A549 (cell line): ENCODE measurements at regions not wholly inside any gene's neighbourhood (a gene's known extent, or its start where the extent isn't known, plus 50 kb on each side); places are given as distances from the start of the nearest gene placed in this dataset.

Experiments used
- ATAC-seq, 2 experiments: fragments of 200-7000 bp in 1 of 2; fragments of >200 bp in 1 of 2; cut with Nextera tagmentation in 1 of 2; cut with Tn5 transposase in 1 of 2; 3 replicates each; pipeline versions ENCODE4 v1.8.0 to v1.9.1; 2018 to 2020; ENCODE audit warnings: mild to moderate bottlenecking in 1 of 2, moderate library complexity in 1 of 2
- CTCF ChIA-PET: fragments of 300-600 bp; sonication (Branson Sonifier 250); formaldehyde crosslinking; extraction: SDS; loops from one replicate; lab custom pipeline; 2021; ENCODE audit warnings: antibody characterized with exemption, inconsistent platforms; lab: Yijun Ruan, JAX
- POLR2A ChIA-PET: fragments of 350-600 bp; formaldehyde crosslinking; extraction: SDS; loops from one replicate; lab custom pipeline; 2021; ENCODE audit warnings: antibody characterized with exemption, inconsistent platforms; lab: Yijun Ruan, JAX
- DNase-seq, 2 experiments: peaks; one replicate each; pipeline versions ENCODE4 v3.0.0 to v3.0.0-alpha.2; 2011 to 2016; ENCODE audit warnings: low read depth in 1 of 2, low spot score in 1 of 2
- FAIRE-seq: peaks from 2 replicates; lab custom pipeline; 2011; peaks lifted over from hg19 to GRCh38; lab: Jason Lieb, UNC
- H3K27ac ChIP-seq, 2 experiments: fragments of >200 bp; sonication (Bioruptor Twin); formaldehyde crosslinking; 3 replicates each; pipeline ENCODE4 v1.5.1; 2016 to 2017
- H3K4me1 ChIP-seq: fragments of >200 bp; sonication (Bioruptor Twin); formaldehyde crosslinking; 3 replicates; pipeline ENCODE4 v1.6.1; 2016
- H3K4me2 ChIP-seq: fragments of >200 bp; sonication (Bioruptor Twin); formaldehyde crosslinking; 3 replicates; pipeline ENCODE4 v1.6.1; 2016
- H3K4me3 ChIP-seq: fragments of >200 bp; sonication (Bioruptor Twin); formaldehyde crosslinking; 3 replicates; pipeline ENCODE4 v1.5.1; 2016
- H3K9me3 ChIP-seq: fragments of >200 bp; sonication (Bioruptor Twin); formaldehyde crosslinking; 3 replicates; pipeline ENCODE4 v1.6.1; 2016
- BHLHE40 ChIP-seq: IDR thresholded peaks from 2 replicates; pipeline ENCODE4 v1.6.1; 2012; ENCODE audit warnings: low read depth, low read length, inconsistent platforms
- CBX2 ChIP-seq: fragments of 200-600 bp; sonication (generic); IDR thresholded peaks from 2 replicates; pipeline ENCODE4 v1.6.1; 2016; ENCODE audit warnings: low read depth, mild to moderate bottlenecking, borderline replicate concordance
- EP300 ChIP-seq, 2 experiments: fragments of >200 bp; sonication (Bioruptor Twin); formaldehyde crosslinking; IDR thresholded peaks; 2 replicates in 1 of 2; 3 replicates in 1 of 2; pipeline ENCODE4 v1.6.1; 2016 to 2017
- GATA3 ChIP-seq: IDR thresholded peaks from 2 replicates; pipeline ENCODE4 v1.6.1; 2012; ENCODE audit warnings: borderline replicate concordance
- JUN ChIP-seq, 2 experiments: fragments of >200 bp; sonication (Bioruptor Twin); formaldehyde crosslinking; IDR thresholded peaks; 2 replicates in 1 of 2; 3 replicates in 1 of 2; pipeline ENCODE4 v1.6.1; 2016 to 2017
- JUNB ChIP-seq: fragments of >200 bp; sonication (Bioruptor Twin); formaldehyde crosslinking; IDR thresholded peaks from 2 replicates; pipeline ENCODE4 v1.6.1; 2016
- NR3C1 ChIP-seq: fragments of >200 bp; sonication (Bioruptor Twin); formaldehyde crosslinking; IDR thresholded peaks from 3 replicates; pipeline ENCODE4 v1.6.1; 2017
- PHF8 ChIP-seq: fragments of 200-600 bp; sonication (generic); IDR thresholded peaks from 2 replicates; pipeline ENCODE4 v1.6.1; 2016; ENCODE audit warnings: low read depth, mild to moderate bottlenecking, antibody characterized with exemption, moderate library complexity, borderline replicate concordance
- POLR2A ChIP-seq: IDR thresholded peaks from 2 replicates; pipeline ENCODE4 v1.6.1; 2012; ENCODE audit warnings: mild to moderate bottlenecking, low read length
- RAD21 ChIP-seq, 2 experiments: fragments of >200 bp in 1 of 2; sonication (Bioruptor Twin) in 1 of 2; formaldehyde crosslinking in 1 of 2; IDR thresholded peaks in 1 of 2; conservative IDR thresholded peaks in 1 of 2; 2 replicates in 1 of 2; 3 replicates in 1 of 2; pipeline ENCODE4 v1.6.1; 2012 to 2018; ENCODE audit warnings: inconsistent platforms in 1 of 2
- RCOR1 ChIP-seq: fragments of 150-350 bp; IDR thresholded peaks from 2 replicates; pipeline ENCODE4 v1.6.1; 2014; ENCODE audit warnings: antibody characterized with exemption, low read length, low read depth
- ZSCAN20 ChIP-seq: fragments of 250-450 bp; sonication (Bioruptor Pico); IDR thresholded peaks from 2 replicates; pipeline ENCODE4 v1.8.0; 2022; ENCODE audit warnings: mild to moderate bottlenecking, moderate library complexity
- WGBS: methylation state at CpG from one replicate; pipeline ENCODE4 v1.1.6; 2017; ENCODE audit errors: missing lambda C conversion rate; 5-methylcytosine and 5-hydroxymethylcytosine counted together
- TF ChIP-seq, protein P1 (sequence below): fragments of 250-450 bp; sonication (Bioruptor Pico); IDR thresholded peaks from 2 replicates; pipeline ENCODE4 v1.5.0; 2020; ENCODE audit warnings: low read depth, mild to moderate bottlenecking, moderate library complexity
- TF ChIP-seq, protein P2 (sequence below): fragments of 450-650 bp; IDR thresholded peaks from 2 replicates; pipeline ENCODE4 v1.6.1; 2014; ENCODE audit warnings: antibody characterized with exemption
- TF ChIP-seq, protein P3 (sequence below): fragments of 200-600 bp; sonication (generic); IDR thresholded peaks from 2 replicates; pipeline ENCODE4 v1.6.1; 2016; ENCODE audit warnings: antibody characterized with exemption, mild to moderate bottlenecking, moderate library complexity
- TF ChIP-seq, protein P4 (sequence below): fragments of 250-450 bp; sonication (Bioruptor Pico); IDR thresholded peaks from 2 replicates; pipeline ENCODE4 v1.5.0; 2021; ENCODE audit warnings: mild to moderate bottlenecking, moderate library complexity, borderline replicate concordance

DNA sequence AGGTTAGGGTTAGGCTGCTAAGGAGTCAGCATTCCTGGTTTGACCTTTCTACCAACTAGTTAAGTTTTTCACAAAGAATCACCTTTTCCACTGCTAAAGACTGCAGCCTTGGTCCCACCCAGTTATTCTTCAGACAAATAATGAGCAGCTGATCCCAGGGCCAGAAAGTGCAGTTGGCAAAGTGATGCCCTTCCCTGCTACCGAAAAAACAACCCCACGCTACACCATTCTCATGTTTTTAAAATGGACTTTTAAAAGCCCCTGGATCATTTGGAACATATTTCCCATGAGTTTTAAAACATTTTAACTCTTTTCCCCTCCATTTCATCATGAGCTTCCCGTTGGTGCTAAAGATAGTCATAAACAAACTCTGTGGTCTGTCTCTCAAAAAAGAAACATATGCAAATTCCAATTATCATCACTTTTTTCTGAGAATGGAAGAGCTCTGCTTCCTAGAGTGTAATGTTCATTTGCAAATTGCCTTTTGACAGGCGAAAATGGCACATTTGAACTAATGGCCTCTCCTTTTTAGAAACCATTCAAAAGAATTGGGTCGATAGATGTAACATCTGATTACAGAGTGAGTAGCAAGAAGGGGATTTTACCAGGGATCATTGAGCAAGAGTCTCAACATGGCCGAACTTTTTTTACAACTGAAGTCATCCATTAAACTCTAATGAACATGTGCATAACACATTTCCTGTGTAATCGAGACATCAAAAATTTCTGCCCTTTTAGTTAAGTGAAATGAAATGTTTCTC is 129.3 kb upstream of the RAP1B start:
- no peak for ATAC-seq
- WGBS: 61% methylated on average over 7 of the region's 7 CpGs
- no peak for DNase-seq
- FAIRE-seq: no peak
- CTCF ChIA-PET: interaction anchor here (1.8 kb wide), 1 partner anchor 122 kb away, joined by 7 read pairs; no protein-coding TSS in a partner anchor
- TF ChIP-seq BHLHE40: no peak
- no peak for TF ChIP-seq RCOR1
- TF ChIP-seq, all 56 proteins: peak for 0
- H3K27ac ChIP-seq: no peak overlapping the region
- H3K4me3 ChIP-seq: no peak overlapping the region
- H3K4me2 ChIP-seq: no peak overlapping the region
- H3K4me1 ChIP-seq: peaks cover 8% of the 10 kb centered on the region; the same call in 2 of the 3 replicates
- 0 out of 3 replicates have a peak, but pooled peaks cover 3% of the 10 kb centered on the region for H3K9me3 ChIP-seq
- POLR2A ChIA-PET: no interaction called here

- no peak overlapping the region for H3K4me3 ChIP-seq
- ChIA-PET POLR2A (no interaction called here), CTCF (interaction anchor here (1.1 to 1.8 kb wide), 2 partner anchors 14 to 123 kb away, joined by 4 to 7 read pairs; no protein-coding TSS in a partner anchor)
- WGBS: 73% methylated on average over 1 of the region's 1 CpG
- DNase-seq (no peak), FAIRE-seq (no peak), ATAC-seq (no peak)
- H3K4me1 ChIP-seq: peaks cover 8% of the 10 kb centered on the region; the same call in 2 of the 3 replicates
- 0 out of 3 replicates have a peak, but pooled peaks cover 3% of the 10 kb centered on the region for H3K9me3 ChIP-seq
- no peak for TF ChIP-seq RCOR1
- no peak for TF ChIP-seq NR3C1
- TF ChIP-seq, protein P1, sequence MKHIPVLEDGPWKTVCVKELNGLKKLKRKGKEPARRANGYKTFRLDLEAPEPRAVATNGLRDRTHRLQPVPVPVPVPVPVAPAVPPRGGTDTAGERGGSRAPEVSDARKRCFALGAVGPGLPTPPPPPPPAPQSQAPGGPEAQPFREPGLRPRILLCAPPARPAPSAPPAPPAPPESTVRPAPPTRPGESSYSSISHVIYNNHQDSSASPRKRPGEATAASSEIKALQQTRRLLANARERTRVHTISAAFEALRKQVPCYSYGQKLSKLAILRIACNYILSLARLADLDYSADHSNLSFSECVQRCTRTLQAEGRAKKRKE (CRISPR knock-in tag): no peak
- TF ChIP-seq EP300 (IDR thresholded peaks at IDR 0.05): no peak
- no peak for TF ChIP-seq PHF8
- H3K4me2 ChIP-seq: no peak overlapping the region
- no peak overlapping the region for H3K27ac ChIP-seq
These were observed 128.7 kb upstream of the RAP1B start for GRCh38 chr12:68482014-68482413.

GRCh38 chr12:68482660-68483059 is 128.0 kb upstream of the RAP1B start:
- POLR2A ChIA-PET: no interaction called here
- Histone ChIP-seq H3K9me3 (0 out of 3 replicates have a peak, but pooled peaks cover 3% of the 10 kb centered on the region), H3K4me2 (no peak overlapping the region), H3K4me1 (peaks cover 8% of the 10 kb centered on the region; the same call in 2 of the 3 replicates), H3K4me3 (no peak overlapping the region), H3K27ac (no peak overlapping the region)
- FAIRE-seq (no peak), ATAC-seq (no peak)
- 82% methylated on average over 1 of the region's 1 CpG for WGBS
- CTCF ChIA-PET: interaction anchor here (1.1 kb wide), 1 partner anchor 13 kb away, joined by 4 read pairs; no protein-coding TSS in a partner anchor
- TF ChIP-seq, protein P2, sequence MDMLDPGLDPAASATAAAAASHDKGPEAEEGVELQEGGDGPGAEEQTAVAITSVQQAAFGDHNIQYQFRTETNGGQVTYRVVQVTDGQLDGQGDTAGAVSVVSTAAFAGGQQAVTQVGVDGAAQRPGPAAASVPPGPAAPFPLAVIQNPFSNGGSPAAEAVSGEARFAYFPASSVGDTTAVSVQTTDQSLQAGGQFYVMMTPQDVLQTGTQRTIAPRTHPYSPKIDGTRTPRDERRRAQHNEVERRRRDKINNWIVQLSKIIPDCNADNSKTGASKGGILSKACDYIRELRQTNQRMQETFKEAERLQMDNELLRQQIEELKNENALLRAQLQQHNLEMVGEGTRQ: no peak
- no peak for TF ChIP-seq ZSCAN20
- TF ChIP-seq, protein P3, sequence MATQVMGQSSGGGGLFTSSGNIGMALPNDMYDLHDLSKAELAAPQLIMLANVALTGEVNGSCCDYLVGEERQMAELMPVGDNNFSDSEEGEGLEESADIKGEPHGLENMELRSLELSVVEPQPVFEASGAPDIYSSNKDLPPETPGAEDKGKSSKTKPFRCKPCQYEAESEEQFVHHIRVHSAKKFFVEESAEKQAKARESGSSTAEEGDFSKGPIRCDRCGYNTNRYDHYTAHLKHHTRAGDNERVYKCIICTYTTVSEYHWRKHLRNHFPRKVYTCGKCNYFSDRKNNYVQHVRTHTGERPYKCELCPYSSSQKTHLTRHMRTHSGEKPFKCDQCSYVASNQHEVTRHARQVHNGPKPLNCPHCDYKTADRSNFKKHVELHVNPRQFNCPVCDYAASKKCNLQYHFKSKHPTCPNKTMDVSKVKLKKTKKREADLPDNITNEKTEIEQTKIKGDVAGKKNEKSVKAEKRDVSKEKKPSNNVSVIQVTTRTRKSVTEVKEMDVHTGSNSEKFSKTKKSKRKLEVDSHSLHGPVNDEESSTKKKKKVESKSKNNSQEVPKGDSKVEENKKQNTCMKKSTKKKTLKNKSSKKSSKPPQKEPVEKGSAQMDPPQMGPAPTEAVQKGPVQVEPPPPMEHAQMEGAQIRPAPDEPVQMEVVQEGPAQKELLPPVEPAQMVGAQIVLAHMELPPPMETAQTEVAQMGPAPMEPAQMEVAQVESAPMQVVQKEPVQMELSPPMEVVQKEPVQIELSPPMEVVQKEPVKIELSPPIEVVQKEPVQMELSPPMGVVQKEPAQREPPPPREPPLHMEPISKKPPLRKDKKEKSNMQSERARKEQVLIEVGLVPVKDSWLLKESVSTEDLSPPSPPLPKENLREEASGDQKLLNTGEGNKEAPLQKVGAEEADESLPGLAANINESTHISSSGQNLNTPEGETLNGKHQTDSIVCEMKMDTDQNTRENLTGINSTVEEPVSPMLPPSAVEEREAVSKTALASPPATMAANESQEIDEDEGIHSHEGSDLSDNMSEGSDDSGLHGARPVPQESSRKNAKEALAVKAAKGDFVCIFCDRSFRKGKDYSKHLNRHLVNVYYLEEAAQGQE: no peak
- no peak for TF ChIP-seq RCOR1
- no peak for TF ChIP-seq CBX2
- TF ChIP-seq NR3C1: no peak
- TF ChIP-seq POLR2A: no peak
- TF ChIP-seq JUNB: no peak
- no peak for TF ChIP-seq JUN (IDR thresholded peaks at IDR 0.05)
- TF ChIP-seq, protein P4, sequence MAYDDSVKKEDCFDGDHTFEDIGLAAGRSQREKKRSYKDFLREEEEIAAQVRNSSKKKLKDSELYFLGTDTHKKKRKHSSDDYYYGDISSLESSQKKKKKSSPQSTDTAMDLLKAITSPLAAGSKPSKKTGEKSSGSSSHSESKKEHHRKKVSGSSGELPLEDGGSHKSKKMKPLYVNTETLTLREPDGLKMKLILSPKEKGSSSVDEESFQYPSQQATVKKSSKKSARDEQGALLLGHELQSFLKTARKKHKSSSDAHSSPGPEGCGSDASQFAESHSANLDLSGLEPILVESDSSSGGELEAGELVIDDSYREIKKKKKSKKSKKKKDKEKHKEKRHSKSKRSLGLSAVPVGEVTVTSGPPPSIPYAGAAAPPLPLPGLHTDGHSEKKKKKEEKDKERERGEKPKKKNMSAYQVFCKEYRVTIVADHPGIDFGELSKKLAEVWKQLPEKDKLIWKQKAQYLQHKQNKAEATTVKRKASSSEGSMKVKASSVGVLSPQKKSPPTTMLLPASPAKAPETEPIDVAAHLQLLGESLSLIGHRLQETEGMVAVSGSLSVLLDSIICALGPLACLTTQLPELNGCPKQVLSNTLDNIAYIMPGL (CRISPR knock-in tag): no peak
- no peak for TF ChIP-seq RAD21 (conservative IDR thresholded peaks at IDR 0.05 in 1 of 2, IDR thresholded peaks at IDR 0.05 in 1 of 2)
- no peak for TF ChIP-seq GATA3
- TF ChIP-seq, all 56 proteins: peak for 0
- DNase-seq: no peak
